Stomach smooth muscle (tissue), 2 donors: ENCODE measurements at regions not wholly inside any gene's neighbourhood (a gene's known extent, or its start where the extent isn't known, plus 50 kb on each side); places are given as distances from the start of the nearest gene placed in this dataset.
"Not testable (repeated sequence)": the region's sequence is repeated elsewhere in the genome, so short reads cannot be mapped to it uniquely, and the experiment has no call there.

Experiments used
- H3K27ac ChIP-seq: one replicate; pipeline ENCODE4 v1.7.0; 2013; ENCODE audit warnings: mild to moderate bottlenecking, low read length, inconsistent platforms
- H3K27me3 ChIP-seq, 2 donors: one replicate each; pipeline ENCODE4 v1.7.0; 2013; ENCODE audit warnings: low read length in 2 of 2; ENCODE audit not compliant: insufficient read depth in 2 of 2, control insufficient read depth in 1 of 2
- H3K36me3 ChIP-seq, 2 donors: one replicate each; pipeline ENCODE4 v1.7.0; 2013; ENCODE audit warnings: low read length in 2 of 2; ENCODE audit not compliant: control insufficient read depth in 2 of 2, insufficient read depth in 2 of 2
- H3K4me1 ChIP-seq: one replicate; pipeline ENCODE4 v1.7.0; 2013; ENCODE audit warnings: low read length; ENCODE audit not compliant: control insufficient read depth, insufficient read depth
- H3K4me3 ChIP-seq, 2 donors: one replicate each; pipeline ENCODE4 v1.7.0; 2013; ENCODE audit warnings: low read length in 2 of 2
- H3K9ac ChIP-seq, 2 donors: one replicate each; pipeline ENCODE4 v1.7.0; 2013; ENCODE audit warnings: low read length in 2 of 2, mild to moderate bottlenecking in 1 of 2
- H3K9me3 ChIP-seq, 2 donors: one replicate each; pipeline ENCODE4 v1.7.0; 2013; ENCODE audit warnings: low read length in 2 of 2; ENCODE audit not compliant: control insufficient read depth in 2 of 2
- donor health status: healthy.
- donor health status: Pancreatic carcinoma.

GRCh38 chr4:130859991-130860390 lies 1764.0 kb downstream of the C4orf33 start:
- no peak overlapping the region for H3K9ac ChIP-seq
- no peak overlapping the region for H3K27ac ChIP-seq
- no peaks in the 10 kb centered on the region for H3K36me3 ChIP-seq
- no peaks in the 10 kb centered on the region for H3K4me1 ChIP-seq
- no peaks in the 10 kb centered on the region for H3K27me3 ChIP-seq
- no peak overlapping the region for H3K4me3 ChIP-seq
- H3K9me3 ChIP-seq, result peaks cover 0 to 3% of the 10 kb centered on the region in 2 donors

GRCh38 chr4:130896920-130897319 lies 1801.0 kb downstream of the C4orf33 start:
- no peak overlapping the region for H3K9ac ChIP-seq

GRCh38 chr4:130901321-130901720 lies 1805.4 kb downstream of the C4orf33 start:
- no peak overlapping the region for H3K4me3 ChIP-seq
- no peaks in the 10 kb centered on the region for H3K27me3 ChIP-seq
- H3K9me3 ChIP-seq, result no peaks in the 10 kb centered on the region
- H3K4me1 ChIP-seq, result no peaks in the 10 kb centered on the region
- no peak overlapping the region for H3K9ac ChIP-seq
- no peaks in the 10 kb centered on the region for H3K36me3 ChIP-seq
- no peak overlapping the region for H3K27ac ChIP-seq

More at GRCh38 chr4:130896920-130897319, 1801.0 kb downstream of the C4orf33 start:
- Histone ChIP-seq H3K4me1 (no peaks in the 10 kb centered on the region), H3K27ac (no peak overlapping the region), H3K36me3 (no peaks in the 10 kb centered on the region), H3K9me3 (no peaks in the 10 kb centered on the region), H3K27me3 (no peaks in the 10 kb centered on the region), H3K4me3 (no peak overlapping the region)

GRCh38 chr4:130922955-130923354 lies 1827.0 kb downstream of the C4orf33 start:
- H3K27me3 ChIP-seq, result no peaks in the 10 kb centered on the region
- H3K4me1 ChIP-seq, result no peaks in the 10 kb centered on the region
- no peaks in the 10 kb centered on the region for H3K9me3 ChIP-seq
- H3K27ac ChIP-seq, result no peak overlapping the region
- no peaks in the 10 kb centered on the region for H3K36me3 ChIP-seq
- no peak overlapping the region for H3K9ac ChIP-seq
- H3K4me3 ChIP-seq, result no peak overlapping the region

- no peaks in the 10 kb centered on the region for H3K4me1 ChIP-seq
- H3K36me3 ChIP-seq, result no peaks in the 10 kb centered on the region
- no peak overlapping the region for H3K4me3 ChIP-seq
- H3K9ac ChIP-seq, result no peak overlapping the region
- no peaks in the 10 kb centered on the region for H3K9me3 ChIP-seq
- no peaks in the 10 kb centered on the region for H3K27me3 ChIP-seq
- no peak overlapping the region for H3K27ac ChIP-seq
Observed at GRCh38 chr4:130955520-130955919, 1859.6 kb downstream of the C4orf33 start.

GRCh38 chr4:130985371-130985770 lies 1889.4 kb downstream of the C4orf33 start:
- Histone ChIP-seq H3K27me3 (no peaks in the 10 kb centered on the region), H3K9me3 (no peaks in the 10 kb centered on the region), H3K4me1 (no peaks in the 10 kb centered on the region), H3K9ac (no peak overlapping the region), H3K27ac (no peak overlapping the region), H3K4me3 (no peak overlapping the region), H3K36me3 (no peaks in the 10 kb centered on the region)

GRCh38 chr4:130995988-130996387 lies 1900.0 kb downstream of the C4orf33 start:
- no peaks in the 10 kb centered on the region for H3K27me3 ChIP-seq
- H3K9ac ChIP-seq, result no peak overlapping the region
- no peak overlapping the region for H3K27ac ChIP-seq
- no peaks in the 10 kb centered on the region for H3K4me1 ChIP-seq
- H3K9me3 ChIP-seq, result no peaks in the 10 kb centered on the region
- H3K36me3 ChIP-seq, result no peaks in the 10 kb centered on the region
- no peak overlapping the region for H3K4me3 ChIP-seq

GRCh38 chr4:131001371-131001770 lies 1905.4 kb downstream of the C4orf33 start:
- Histone ChIP-seq H3K9ac (no peak overlapping the region), H3K36me3 (no peaks in the 10 kb centered on the region), H3K4me1 (no peaks in the 10 kb centered on the region), H3K9me3 (no peaks in the 10 kb centered on the region), H3K4me3 (no peak overlapping the region), H3K27me3 (no peaks in the 10 kb centered on the region), H3K27ac (no peak overlapping the region)

GRCh38 chr4:131002132-131002531 lies 1906.2 kb downstream of the C4orf33 start:
- H3K4me3 ChIP-seq, result no peak overlapping the region
- H3K27ac ChIP-seq, result no peak overlapping the region
- H3K36me3 ChIP-seq, result no peaks in the 10 kb centered on the region
- no peaks in the 10 kb centered on the region for H3K27me3 ChIP-seq
- H3K9ac ChIP-seq, result no peak overlapping the region
- no peaks in the 10 kb centered on the region for H3K4me1 ChIP-seq
- H3K9me3 ChIP-seq, result no peaks in the 10 kb centered on the region

- Histone ChIP-seq H3K9me3 (no peaks in the 10 kb centered on the region), H3K36me3 (no peaks in the 10 kb centered on the region), H3K27me3 (no peaks in the 10 kb centered on the region), H3K27ac (no peak overlapping the region), H3K4me1 (no peaks in the 10 kb centered on the region), H3K4me3 (no peak overlapping the region), H3K9ac (no peak overlapping the region)
Observed at GRCh38 chr4:131006388-131006787, 1910.4 kb downstream of the C4orf33 start.

GRCh38 chr4:131011961-131012360 lies 1916.0 kb downstream of the C4orf33 start:
- not testable (repeated sequence) for H3K9ac ChIP-seq, H3K4me1 ChIP-seq, H3K4me3 ChIP-seq, H3K36me3 ChIP-seq, H3K27me3 ChIP-seq, H3K27ac ChIP-seq, H3K9me3 ChIP-seq
